Testis (tissue), 2 donors: ENCODE measurements at regions not wholly inside any gene's neighbourhood (a gene's known extent, or its start where the extent isn't known, plus 50 kb on each side); places are given as distances from the start of the nearest gene placed in this dataset.
"Not testable (repeated sequence)": the region's sequence is repeated elsewhere in the genome, so short reads cannot be mapped to it uniquely, and the experiment has no call there.

Experiments
- DNase-seq: peaks from one replicate; pipeline ENCODE4 v3.0.0-alpha.2; 2019
- H3K27ac ChIP-seq, 2 donors: fragments of 200-600 bp; sonication (generic); one replicate each; pipeline ENCODE4 v1.5.1; 2019
- H3K27me3 ChIP-seq: fragments of 200-600 bp; sonication (generic); one replicate; pipeline ENCODE4 v1.5.1; 2019
- H3K36me3 ChIP-seq: fragments of 200-600 bp; sonication (generic); one replicate; pipeline ENCODE4 v1.5.1; 2017; ENCODE audit warnings: low read depth; ENCODE audit errors: missing control alignments
- H3K4me1 ChIP-seq: fragments of 200-600 bp; sonication (generic); one replicate; pipeline ENCODE4 v1.5.1; 2019
- H3K4me3 ChIP-seq, 2 donors: fragments of 200-600 bp; sonication (generic); one replicate each; pipeline ENCODE4 v1.5.1; 2017 to 2019
- H3K9me3 ChIP-seq: fragments of 200-600 bp; sonication (generic); one replicate; pipeline ENCODE4 v1.5.1; 2017
- WGBS, 2 donors: methylation state at CpG; one replicate each; pipeline ENCODE4 v1.1.5; 2018; 5-methylcytosine and 5-hydroxymethylcytosine counted together
- intact Hi-C: fragments of 100-400 bp; cut with DNase I; formaldehyde crosslinking; loops from one replicate; pipeline ENCODE4 v1.15.1; 2023; ENCODE audit warnings: low total_unique reads
- TF ChIP-seq, protein P1 (sequence below), 3 experiments: fragments of 450-650 bp in 2 of 3; fragments of 200-600 bp in 1 of 3; sonication (generic) in 1 of 3; IDR thresholded peaks; one replicate each; pipeline ENCODE4 v1.5.1; 2016 to 2019; ENCODE audit warnings: antibody characterized with exemption in 3 of 3, mild to moderate bottlenecking in 2 of 3, moderate library complexity in 1 of 3

- TF ChIP-seq, protein P1, sequence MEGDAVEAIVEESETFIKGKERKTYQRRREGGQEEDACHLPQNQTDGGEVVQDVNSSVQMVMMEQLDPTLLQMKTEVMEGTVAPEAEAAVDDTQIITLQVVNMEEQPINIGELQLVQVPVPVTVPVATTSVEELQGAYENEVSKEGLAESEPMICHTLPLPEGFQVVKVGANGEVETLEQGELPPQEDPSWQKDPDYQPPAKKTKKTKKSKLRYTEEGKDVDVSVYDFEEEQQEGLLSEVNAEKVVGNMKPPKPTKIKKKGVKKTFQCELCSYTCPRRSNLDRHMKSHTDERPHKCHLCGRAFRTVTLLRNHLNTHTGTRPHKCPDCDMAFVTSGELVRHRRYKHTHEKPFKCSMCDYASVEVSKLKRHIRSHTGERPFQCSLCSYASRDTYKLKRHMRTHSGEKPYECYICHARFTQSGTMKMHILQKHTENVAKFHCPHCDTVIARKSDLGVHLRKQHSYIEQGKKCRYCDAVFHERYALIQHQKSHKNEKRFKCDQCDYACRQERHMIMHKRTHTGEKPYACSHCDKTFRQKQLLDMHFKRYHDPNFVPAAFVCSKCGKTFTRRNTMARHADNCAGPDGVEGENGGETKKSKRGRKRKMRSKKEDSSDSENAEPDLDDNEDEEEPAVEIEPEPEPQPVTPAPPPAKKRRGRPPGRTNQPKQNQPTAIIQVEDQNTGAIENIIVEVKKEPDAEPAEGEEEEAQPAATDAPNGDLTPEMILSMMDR (IDR thresholded peaks at IDR 0.05) = peak in 1 of 3 experiments; percentile 54
- H3K4me3 ChIP-seq, H3K27me3 ChIP-seq, H3K4me1 ChIP-seq, H3K27ac ChIP-seq, H3K36me3 ChIP-seq, H3K9me3 ChIP-seq, intact Hi-C loops: not testable (repeated sequence)
- WGBS, 2 donors = 70 to 80% methylated on average over 2 of the region's 3 CpGs
- DNase-seq = peak; percentile 25
Measured at GRCh38 chr2:89048138-89049066, 356.9 kb downstream of the RPIA start.

DNA sequence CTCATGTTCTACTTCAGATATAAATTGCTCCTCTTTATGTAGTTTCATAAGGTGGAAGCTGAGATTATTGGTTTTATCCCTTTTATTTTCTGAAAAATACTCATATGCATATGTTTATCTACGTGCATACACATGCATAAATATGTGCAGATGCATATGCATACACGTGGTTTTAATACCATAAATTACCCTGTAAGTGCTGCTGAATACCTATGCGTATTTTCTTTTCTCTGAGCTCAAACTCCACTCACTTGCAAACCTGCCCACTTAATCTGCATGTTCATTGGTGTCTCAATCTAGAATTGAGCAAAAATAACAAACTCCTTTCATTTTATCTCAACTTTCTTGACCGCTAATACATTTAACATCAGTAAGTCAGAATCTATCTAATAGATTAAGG, 367.1 kb downstream of the RPIA start:
- H3K27me3 ChIP-seq, H3K36me3 ChIP-seq, H3K9me3 ChIP-seq, H3K4me1 ChIP-seq, H3K27ac ChIP-seq, H3K4me3 ChIP-seq, intact Hi-C loops, DNase-seq: not testable (repeated sequence)
- 67 to 70% methylated on average over 4 of the region's 4 CpGs for WGBS, 2 donors

DNA sequence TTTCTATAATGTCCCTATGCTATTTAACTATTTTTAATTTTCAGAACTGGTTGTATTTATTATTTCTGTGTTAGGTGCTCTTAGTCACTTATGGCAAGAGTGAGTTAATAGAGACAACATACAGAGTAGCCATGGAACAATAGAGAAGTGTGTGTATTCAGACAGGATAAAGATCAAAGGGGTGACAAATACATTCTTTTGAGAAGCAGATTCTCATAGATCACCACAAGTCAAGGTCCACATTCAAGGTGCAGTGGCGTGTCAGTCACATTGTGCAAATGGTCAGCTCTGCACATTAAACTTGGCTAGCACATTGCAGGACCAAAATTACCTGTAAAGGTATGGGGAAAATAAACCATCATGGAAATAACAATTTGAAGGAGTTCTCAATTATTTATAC, 369.7 kb downstream of the RPIA start:
- H3K27me3 ChIP-seq, H3K4me3 ChIP-seq, H3K36me3 ChIP-seq, DNase-seq, intact Hi-C loops, H3K27ac ChIP-seq, H3K4me1 ChIP-seq, H3K9me3 ChIP-seq: not testable (repeated sequence)
- WGBS, 2 donors = 69 to 81% methylated on average over 1 of the region's 1 CpG

DNA sequence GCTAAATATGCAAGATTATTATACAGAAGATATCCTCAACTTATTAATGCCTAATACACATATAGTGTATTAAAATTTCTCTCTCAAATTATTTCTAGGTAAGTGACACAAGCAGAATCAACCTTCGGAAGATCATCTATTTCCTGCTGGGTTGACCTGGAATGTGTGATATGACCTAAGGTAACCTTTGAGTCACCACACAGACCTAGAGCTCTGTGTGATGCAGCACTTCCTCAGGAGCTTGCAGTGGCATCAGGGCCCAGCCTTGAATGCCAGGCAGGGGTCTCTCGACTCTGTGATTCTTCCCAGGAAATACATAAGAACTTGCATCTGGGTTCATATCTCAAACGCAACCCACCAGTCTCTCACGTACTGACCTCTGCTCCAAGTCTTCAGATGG, 385.3 kb downstream of the RPIA start:
- WGBS, 2 donors = 80 to 83% methylated on average over 4 of the region's 4 CpGs
- DNase-seq, H3K36me3 ChIP-seq, H3K4me1 ChIP-seq, H3K27me3 ChIP-seq, H3K4me3 ChIP-seq, H3K9me3 ChIP-seq, H3K27ac ChIP-seq, intact Hi-C loops: not testable (repeated sequence)

DNA sequence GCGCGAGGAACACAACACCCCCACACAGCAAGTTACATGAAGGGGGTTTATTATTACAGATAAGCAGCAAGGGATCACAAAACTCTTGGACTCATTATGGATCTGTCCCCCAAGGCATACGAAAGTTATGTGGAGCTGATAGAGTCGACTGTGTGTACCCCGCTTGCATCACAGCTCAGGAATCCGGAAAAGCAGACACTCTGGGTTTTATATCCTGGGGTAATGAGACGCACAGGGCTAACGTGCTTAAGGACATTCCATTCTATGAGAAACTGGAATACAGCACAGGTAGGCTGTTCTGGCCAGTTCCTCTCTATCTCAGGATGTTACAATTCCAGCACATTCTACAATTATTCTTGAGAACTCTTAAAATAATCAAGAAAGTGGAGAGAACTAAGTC, 401.4 kb downstream of the RPIA start:
- H3K36me3 ChIP-seq, H3K4me3 ChIP-seq, H3K27me3 ChIP-seq, H3K9me3 ChIP-seq, DNase-seq, H3K4me1 ChIP-seq, intact Hi-C loops, H3K27ac ChIP-seq: not testable (repeated sequence)
- 76 to 79% methylated on average over 8 of the region's 8 CpGs for WGBS, 2 donors

DNA sequence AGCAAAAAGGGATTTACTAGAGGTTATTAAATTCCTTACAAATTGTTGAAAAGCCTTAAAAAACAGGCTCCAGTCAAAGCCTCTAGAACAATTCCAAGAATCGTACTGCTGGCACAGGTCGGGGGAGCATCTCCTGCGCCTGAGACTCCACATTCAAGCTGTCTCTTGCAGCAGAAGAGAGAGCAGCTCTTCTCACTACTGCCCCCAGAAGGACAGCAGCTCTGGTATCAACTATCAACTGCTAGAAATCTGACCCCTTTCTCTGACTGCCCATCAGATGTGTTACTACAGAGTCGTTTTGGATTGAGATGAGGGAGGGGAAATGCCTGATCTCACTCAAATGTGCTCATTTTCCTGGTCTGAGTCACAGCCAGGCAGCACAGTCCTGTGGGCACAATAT, 403.6 kb downstream of the RPIA start:
- H3K27me3 ChIP-seq, H3K4me3 ChIP-seq, H3K27ac ChIP-seq, H3K36me3 ChIP-seq, intact Hi-C loops, DNase-seq, H3K9me3 ChIP-seq, H3K4me1 ChIP-seq: not testable (repeated sequence)
- 46% methylated on average over 4 of the region's 4 CpGs; no CpG with 5 or more reads in 1 of the 2 donors for WGBS, 2 donors

- WGBS, 2 donors = 70 to 82% methylated on average over 2 to 4 of the region's 4 CpGs
- intact Hi-C loops, DNase-seq: not testable (repeated sequence)
Measured at GRCh38 chr2:89102587-89102986, 411.1 kb downstream of the RPIA start.

GRCh38 chr2:89106369-89107019, 415.0 kb downstream of the RPIA start:
- intact Hi-C loops, H3K4me3 ChIP-seq, H3K27me3 ChIP-seq, DNase-seq, H3K27ac ChIP-seq, H3K36me3 ChIP-seq, H3K9me3 ChIP-seq, H3K4me1 ChIP-seq: not testable (repeated sequence)
- WGBS, 2 donors = 80% methylated on average over 1 of the region's 3 CpGs; no CpG with 5 or more reads in 1 of the 2 donors

More at GRCh38 chr2:89102587-89102986, 411.1 kb downstream of the RPIA start:
- not testable (repeated sequence) for H3K4me3 ChIP-seq, H3K9me3 ChIP-seq, H3K36me3 ChIP-seq, H3K27ac ChIP-seq, H3K27me3 ChIP-seq, H3K4me1 ChIP-seq

DNA sequence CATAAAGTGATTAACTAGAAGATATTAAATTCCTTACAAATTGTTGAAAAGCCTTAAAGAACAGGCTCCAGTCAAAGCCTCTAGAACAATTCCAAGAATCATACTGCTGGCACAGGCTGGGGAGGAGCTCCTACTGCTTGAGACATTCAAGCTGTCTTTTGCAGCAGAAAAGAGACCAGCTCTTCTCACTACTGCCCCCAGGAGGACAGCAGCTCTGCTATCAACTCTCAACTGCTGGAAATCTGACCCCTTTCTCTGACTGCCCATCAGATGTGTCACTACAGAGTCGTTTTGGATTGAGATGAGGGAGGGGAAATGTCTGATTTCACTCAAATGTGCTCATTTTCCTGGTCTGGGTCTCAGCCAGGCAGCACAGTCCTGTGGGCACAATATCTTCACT, 421.0 kb downstream of the RPIA start:
- H3K36me3 ChIP-seq, H3K9me3 ChIP-seq, intact Hi-C loops, H3K4me1 ChIP-seq, H3K27ac ChIP-seq, H3K4me3 ChIP-seq, H3K27me3 ChIP-seq: not testable (repeated sequence)
- WGBS, 2 donors = 0% methylated on average over 1 of the region's 1 CpG
- DNase-seq = peak; percentile 19

DNA sequence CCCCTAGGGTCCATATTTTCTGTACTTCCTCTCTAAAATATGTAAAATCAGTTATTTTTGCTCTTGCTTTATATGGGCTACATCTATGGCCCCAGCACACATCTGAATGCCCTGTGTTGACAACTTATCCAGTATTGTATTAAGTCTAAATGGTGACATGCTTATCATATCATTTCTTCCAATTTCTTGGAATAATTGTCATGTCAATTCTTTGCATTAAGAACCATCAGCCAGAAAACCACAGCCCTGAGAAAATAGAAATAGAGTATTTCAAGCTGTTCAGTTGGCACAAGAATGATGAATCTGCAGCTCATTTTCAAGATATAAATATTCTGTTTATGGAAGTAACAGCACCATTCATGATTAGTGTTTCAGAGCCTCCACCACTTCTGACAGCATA, 421.8 kb downstream of the RPIA start:
- H3K9me3 ChIP-seq, H3K27me3 ChIP-seq, intact Hi-C loops, H3K4me1 ChIP-seq, H3K4me3 ChIP-seq, H3K27ac ChIP-seq, H3K36me3 ChIP-seq, DNase-seq: not testable (repeated sequence)

GRCh38 chr2:89129440-89129839, 438.0 kb downstream of the RPIA start:
- H3K9me3 ChIP-seq, intact Hi-C loops: not testable (repeated sequence)

More at GRCh38 chr2:89129440-89129839, 438.0 kb downstream of the RPIA start:
- H3K4me1 ChIP-seq, H3K27ac ChIP-seq, DNase-seq, H3K36me3 ChIP-seq, H3K4me3 ChIP-seq, H3K27me3 ChIP-seq: not testable (repeated sequence)
